ENCODE measurements at regions not wholly inside any gene's neighbourhood (a gene's known extent, or its start where the extent isn't known, plus 50 kb on each side); places are given as distances from the start of the nearest gene placed in this dataset.

GRCh38 chr12:66044731-66045130 lies 85.8 kb downstream of the LLPH start:
- SMC1A ChIA-PET (ENCODE audit: uncharacterized antibody, unreplicated experiment): interaction anchor here (0.9 to 4.2 kb wide), 8 partner anchors 9 to 53 kb away, joined by 3 to 21 read pairs (median 4); no protein-coding TSS in a partner anchor
- Histone ChIP-seq H2AFZ (ENCODE audit: control insufficient read depth, low read depth, low read length) (no peak overlapping the region), H3K27ac (ENCODE audit: control insufficient read depth, insufficient read depth) (no peak overlapping the region), H3K4me2 (ENCODE audit: control insufficient read depth, insufficient read depth) (no peak overlapping the region), H3K4me1 (ENCODE audit: control insufficient read depth, insufficient read depth, low read length) (peaks cover 23% of the 10 kb centered on the region; the same call in 1 of the 2 replicates), H3K4me3 (no peak overlapping the region), H3K27me3 (replicated peaks in 1 of 2; ENCODE audit: control insufficient read depth in 2 of 2, insufficient read depth in 2 of 2, low read length in 1 of 2) (no peaks in the 10 kb centered on the region), H3K9me3 (replicated peaks; ENCODE audit: control insufficient read depth, insufficient read depth, low read length) (no peaks in the 10 kb centered on the region; the same call in 1 of the 3 replicates), H3K9ac (ENCODE audit: control insufficient read depth, insufficient read depth, low read length) (no peak overlapping the region), H3K79me2 (ENCODE audit: control insufficient read depth, insufficient read depth, low read length) (no peaks in the 10 kb centered on the region), H3K36me3 (ENCODE audit: control insufficient read depth in 2 of 2, insufficient read depth in 2 of 2, low read length in 1 of 2) (no peaks in the 10 kb centered on the region; a peak in 1 of 4 replicates), H4K20me1 (ENCODE audit: control insufficient read depth, insufficient read depth) (no peaks in the 10 kb centered on the region)
- WGBS (ENCODE audit: insufficient coverage, insufficient replicate concordance, low lambda C conversion rate, missing lambda C conversion rate): 47% methylated on average over 4 of the region's 4 CpGs
- no TSS peak for BruUV-seq (replicated peaks)
- TF ChIP-seq RCOR1 (conservative IDR thresholded peaks at IDR 0.05; ENCODE audit: low read depth, low read length) (no peak), PRDM15 (CRISPR knock-in tag; IDR thresholded peaks at IDR 0.05) (no peak), NRF1 (conservative IDR thresholded peaks at IDR 0.05; ENCODE audit: low read depth, low read length) (no peak)
- FAIRE-seq (no peak), ATAC-seq (no peak), DNase-seq (ENCODE audit: low read depth, low spot score) (no peak)
- intact Hi-C loops (cut with micrococcal nuclease; ENCODE audit: unreplicated experiment) (no loop called here), in situ Hi-C loops (cut with MboI) (no loop called here)
- CTCF ChIA-PET: interaction anchor here (1.5 to 1.7 kb wide), 2 partner anchors 9 to 29 kb away, joined by 4 to 5 read pairs; no protein-coding TSS in a partner anchor
- RAD21 ChIA-PET (ENCODE audit: unreplicated experiment): interaction anchor here (1.3 to 1.6 kb wide), 3 partner anchors 9 to 21 kb away, joined by 3 to 4 read pairs (median 4); no protein-coding TSS in a partner anchor
- POLR2A ChIA-PET: no interaction called here
